GM19035 (cell line): ENCODE measurements at regions not wholly inside any gene's neighbourhood (a gene's known extent, or its start where the extent isn't known, plus 50 kb on each side); places are given as distances from the start of the nearest gene placed in this dataset.

Source experiments
- ATAC-seq: cut with Tn5 transposase; IDR thresholded peaks from one replicate; pipeline ENCODE4 v1.9.1; 2021; ENCODE audit not compliant: unreplicated experiment

DNA sequence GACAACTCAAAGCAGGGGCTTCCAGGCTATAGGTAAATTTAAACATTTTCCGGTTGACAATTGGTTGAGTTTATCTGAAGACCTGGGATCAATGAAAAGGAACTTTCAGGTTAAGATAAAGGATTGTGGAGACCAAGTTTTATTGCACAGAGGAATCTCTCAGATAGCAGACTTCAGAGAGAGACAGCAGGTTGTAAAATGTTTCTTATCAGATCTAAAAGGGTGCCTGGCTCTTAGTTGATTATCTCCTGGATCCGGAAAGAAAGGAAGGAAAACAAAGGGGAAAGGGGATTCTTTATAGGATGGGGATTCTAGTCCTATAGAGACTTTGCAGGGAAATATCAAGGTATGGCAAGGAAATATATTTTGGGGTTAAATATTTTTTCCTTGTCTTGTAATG is 951.3 kb upstream of the SEMA6D start:
- no peak for ATAC-seq

GRCh38 chr15:46768287-46768686 is 949.0 kb upstream of the SEMA6D start:
- no peak for ATAC-seq

- no peak for ATAC-seq
These were observed 944.3 kb upstream of the SEMA6D start for GRCh38 chr15:46773016-46773415.

- no peak for ATAC-seq
These were observed 938.4 kb upstream of the SEMA6D start for GRCh38 chr15:46778876-46779275.

- no peak for ATAC-seq
These were observed 930.6 kb upstream of the SEMA6D start for GRCh38 chr15:46786590-46787285.

GRCh38 chr15:46795685-46796084 is 921.6 kb upstream of the SEMA6D start:
- no peak for ATAC-seq

- ATAC-seq: no peak
These were observed 908.5 kb upstream of the SEMA6D start for GRCh38 chr15:46808834-46809233.

- ATAC-seq: no peak
These were observed 902.1 kb upstream of the SEMA6D start for GRCh38 chr15:46815240-46815639.

DNA sequence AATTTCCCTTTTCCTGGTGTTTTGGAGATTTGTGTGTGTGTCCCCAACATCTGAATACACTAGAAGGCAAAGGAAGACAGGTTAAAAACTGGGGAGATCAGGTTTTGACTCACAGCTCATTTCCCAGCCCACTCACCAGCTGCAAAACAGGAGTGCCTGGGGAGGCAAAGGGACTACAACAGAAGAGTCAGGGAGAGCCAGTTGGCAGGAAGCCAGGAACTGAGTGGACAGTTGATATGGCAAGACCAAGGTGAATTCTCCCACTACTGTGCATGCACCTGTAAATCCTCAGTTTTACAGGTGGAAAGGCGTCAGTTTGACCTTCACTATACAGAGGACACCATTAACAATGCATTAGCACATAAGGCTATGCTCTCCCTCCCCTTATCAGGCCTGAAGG is 901.5 kb upstream of the SEMA6D start:
- ATAC-seq: no peak

DNA sequence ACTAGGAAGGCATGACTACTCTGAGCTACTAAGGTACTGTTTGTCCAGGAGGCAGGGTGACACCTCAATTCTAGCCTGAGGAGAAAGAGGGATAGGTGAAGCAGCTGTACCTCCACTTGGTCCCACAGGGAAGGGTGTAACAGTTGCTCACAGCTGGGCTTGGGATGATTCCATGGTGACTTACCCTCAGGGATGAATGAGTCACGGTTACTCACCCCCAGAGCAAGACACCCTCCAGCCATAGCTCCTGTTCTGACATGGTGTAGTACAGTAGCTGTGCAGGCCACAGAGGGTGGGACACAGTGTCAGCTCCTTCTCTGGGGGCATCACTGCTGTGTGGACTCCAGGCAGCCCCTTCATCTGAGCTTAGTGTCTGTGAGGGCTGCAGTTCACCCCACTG is 868.6 kb upstream of the SEMA6D start:
- no peak for ATAC-seq

DNA sequence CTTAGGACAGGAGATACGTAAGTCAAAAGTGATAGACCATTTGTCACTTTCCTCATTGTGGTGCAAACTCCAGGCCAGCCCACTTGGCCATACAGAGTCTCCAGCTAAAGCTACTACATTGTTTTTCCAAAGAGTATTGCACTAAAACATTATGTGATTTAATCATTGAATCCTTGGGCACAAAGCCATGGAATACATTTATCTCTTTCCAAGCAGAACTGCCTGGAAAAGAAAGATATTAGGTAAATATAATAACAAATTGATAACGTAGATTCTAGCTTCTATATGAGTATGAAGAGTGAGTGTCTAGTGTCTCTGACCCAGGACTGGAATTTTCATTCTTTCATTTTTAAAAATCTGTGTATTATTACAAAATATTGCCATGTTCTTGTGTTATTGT is 863.7 kb upstream of the SEMA6D start:
- ATAC-seq: no peak

GRCh38 chr15:46854564-46854963 is 862.7 kb upstream of the SEMA6D start:
- ATAC-seq: no peak

GRCh38 chr15:46855388-46855787 is 861.9 kb upstream of the SEMA6D start:
- ATAC-seq: no peak

DNA sequence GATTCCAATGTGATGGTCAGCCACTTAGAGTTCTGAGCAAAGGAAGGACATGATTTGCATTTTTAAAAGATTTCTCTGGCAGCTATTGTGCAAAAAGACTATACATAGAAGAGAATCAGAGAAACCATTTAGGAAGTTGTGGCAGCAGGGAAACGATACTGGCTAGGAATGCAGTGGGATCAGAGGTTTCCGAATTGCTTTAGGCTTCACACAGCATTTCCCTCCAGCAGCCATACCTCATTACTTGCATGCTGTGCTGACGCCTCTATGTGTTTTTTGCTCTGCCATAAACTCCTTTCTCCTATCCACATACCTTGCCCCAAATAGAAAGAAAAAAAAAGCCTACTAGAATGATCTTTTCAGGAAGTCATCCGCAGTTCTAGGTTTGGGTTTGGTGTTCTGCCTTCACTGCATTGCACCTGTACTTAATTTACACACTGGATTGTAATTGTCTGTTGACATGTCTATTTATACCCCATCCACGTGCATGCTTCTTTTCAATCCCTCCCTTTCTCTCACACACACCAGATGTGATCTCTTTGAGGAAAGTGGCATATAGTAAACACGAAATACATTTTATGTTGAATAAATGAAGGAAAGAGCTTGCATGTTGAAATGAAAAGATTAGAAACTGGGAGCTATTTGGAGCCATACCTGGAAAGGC is 860.3 kb upstream of the SEMA6D start:
- ATAC-seq: no peak

- no peak for ATAC-seq
These were observed 859.2 kb upstream of the SEMA6D start for GRCh38 chr15:46858150-46858549.

GRCh38 chr15:46861796-46862195 is 855.5 kb upstream of the SEMA6D start:
- no peak for ATAC-seq

DNA sequence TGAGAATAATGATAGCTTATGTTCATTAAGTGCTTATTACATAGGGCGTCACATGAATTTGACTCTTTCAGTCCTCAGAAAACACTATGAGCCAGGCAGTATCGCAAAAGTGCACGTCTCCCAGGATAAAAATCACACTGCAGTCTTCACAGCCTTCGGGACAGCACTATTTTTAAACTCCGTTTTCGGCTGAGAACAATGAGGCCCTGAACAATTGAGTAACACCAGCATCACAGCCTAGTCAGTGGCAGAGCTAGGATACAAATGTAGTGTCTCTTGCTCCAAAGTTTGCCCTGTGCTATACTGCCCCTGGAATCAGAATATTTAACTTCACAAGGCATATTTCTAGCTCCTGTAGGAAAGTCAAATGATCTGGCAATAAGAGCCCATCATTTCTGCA is 852.1 kb upstream of the SEMA6D start:
- ATAC-seq: no peak

- ATAC-seq: no peak
These were observed 844.9 kb upstream of the SEMA6D start for GRCh38 chr15:46872286-46872980.

DNA sequence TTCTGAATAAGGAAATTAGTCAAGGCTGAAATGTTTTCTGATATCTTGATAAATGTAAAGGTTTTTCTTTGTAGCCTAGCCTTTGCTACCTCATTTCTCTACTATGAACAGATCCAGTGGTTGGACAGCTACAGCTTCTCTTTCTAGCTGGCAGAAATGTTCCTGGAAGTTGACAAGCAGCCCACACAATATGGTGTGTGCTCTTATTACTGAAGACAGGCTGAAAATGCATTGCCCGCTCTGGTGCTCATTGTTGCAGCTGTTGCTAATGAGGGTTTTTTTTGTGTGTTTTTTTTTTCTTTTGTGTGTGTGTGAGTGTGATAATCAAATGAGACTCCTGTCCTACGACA is 844.3 kb upstream of the SEMA6D start:
- ATAC-seq: no peak

GRCh38 chr15:46879032-46879770 is 838.1 kb upstream of the SEMA6D start:
- ATAC-seq: no peak

DNA sequence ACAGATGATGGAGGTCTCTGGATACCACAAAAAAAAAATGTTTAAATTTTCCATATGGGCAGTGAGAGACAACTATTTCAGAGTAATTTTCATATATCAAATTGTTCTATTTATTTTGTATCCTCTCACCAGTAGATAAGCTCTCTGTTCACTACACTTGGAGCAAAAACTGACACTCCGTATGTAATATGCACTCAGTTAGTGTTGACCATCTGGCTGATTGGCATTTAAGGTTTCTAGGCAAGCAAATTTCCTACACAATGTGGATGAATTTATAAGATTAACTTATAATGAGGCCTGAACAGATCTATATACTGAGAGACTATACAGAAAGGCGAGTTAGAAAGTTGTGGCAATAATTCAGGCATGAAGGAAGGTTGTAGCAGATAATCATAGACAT is 836.5 kb upstream of the SEMA6D start:
- no peak for ATAC-seq
